ENCODE measurements at regions not wholly inside any gene's neighbourhood (a gene's known extent, or its start where the extent isn't known, plus 50 kb on each side); places are given as distances from the start of the nearest gene placed in this dataset.

DNA sequence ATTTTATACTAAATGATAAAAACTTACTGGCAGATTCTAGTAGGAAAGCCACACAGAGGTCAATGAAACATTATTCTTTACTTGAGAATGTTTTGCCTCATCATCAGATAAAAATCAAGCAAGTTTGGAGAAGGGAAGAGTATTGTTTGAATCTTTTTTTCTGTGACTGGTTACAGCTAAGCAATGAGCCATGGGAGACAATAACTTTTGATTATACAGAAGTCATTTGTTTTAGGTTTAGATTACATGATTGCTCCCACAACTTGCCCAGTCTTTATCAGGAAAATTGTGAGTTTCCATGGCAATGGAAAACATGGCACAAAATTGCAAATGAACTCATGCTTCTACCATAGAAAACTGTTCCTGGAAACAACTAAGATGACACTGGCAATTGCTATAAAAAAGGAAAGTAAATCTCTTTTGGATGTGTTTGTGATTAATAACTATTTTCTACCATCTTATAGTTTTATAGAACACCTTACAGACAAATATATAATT lies 476.8 kb downstream of the MBD2 start:
- TF ChIP-seq, protein P1, sequence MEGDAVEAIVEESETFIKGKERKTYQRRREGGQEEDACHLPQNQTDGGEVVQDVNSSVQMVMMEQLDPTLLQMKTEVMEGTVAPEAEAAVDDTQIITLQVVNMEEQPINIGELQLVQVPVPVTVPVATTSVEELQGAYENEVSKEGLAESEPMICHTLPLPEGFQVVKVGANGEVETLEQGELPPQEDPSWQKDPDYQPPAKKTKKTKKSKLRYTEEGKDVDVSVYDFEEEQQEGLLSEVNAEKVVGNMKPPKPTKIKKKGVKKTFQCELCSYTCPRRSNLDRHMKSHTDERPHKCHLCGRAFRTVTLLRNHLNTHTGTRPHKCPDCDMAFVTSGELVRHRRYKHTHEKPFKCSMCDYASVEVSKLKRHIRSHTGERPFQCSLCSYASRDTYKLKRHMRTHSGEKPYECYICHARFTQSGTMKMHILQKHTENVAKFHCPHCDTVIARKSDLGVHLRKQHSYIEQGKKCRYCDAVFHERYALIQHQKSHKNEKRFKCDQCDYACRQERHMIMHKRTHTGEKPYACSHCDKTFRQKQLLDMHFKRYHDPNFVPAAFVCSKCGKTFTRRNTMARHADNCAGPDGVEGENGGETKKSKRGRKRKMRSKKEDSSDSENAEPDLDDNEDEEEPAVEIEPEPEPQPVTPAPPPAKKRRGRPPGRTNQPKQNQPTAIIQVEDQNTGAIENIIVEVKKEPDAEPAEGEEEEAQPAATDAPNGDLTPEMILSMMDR (IDR thresholded peaks at IDR 0.05), result no peak
- no peak for TF ChIP-seq EZH2 (IDR thresholded peaks at IDR 0.05; ENCODE audit: borderline replicate concordance, insufficient read depth, low read depth, low read length, poor library complexity, severe bottlenecking)

Measured in B cell (primary cell).